HG03521 (cell line): ENCODE measurements at regions not wholly inside any gene's neighbourhood (a gene's known extent, or its start where the extent isn't known, plus 50 kb on each side); places are given as distances from the start of the nearest gene placed in this dataset.
A peak's percentile ranks its signal among the peaks of the same experiment; 100 is the strongest.

ENCODE experiments used
- ATAC-seq: cut with Tn5 transposase; IDR thresholded peaks from one replicate; pipeline ENCODE4 v1.9.1; 2021; ENCODE audit warnings: mild to moderate bottlenecking, moderate library complexity; ENCODE audit not compliant: unreplicated experiment

GRCh38 chr4:3364634-3365314 is 72.0 kb downstream of the RGS12 start:
- ATAC-seq: no peak

- no peak for ATAC-seq
Measured at GRCh38 chr4:3365326-3365725, 72.5 kb downstream of the RGS12 start.

GRCh38 chr4:3365871-3366842 is 73.3 kb downstream of the RGS12 start:
- no peak for ATAC-seq

- no peak for ATAC-seq
Measured at GRCh38 chr4:3366893-3367775, 74.3 kb downstream of the RGS12 start.

GRCh38 chr4:3367866-3368265 is 73.9 kb upstream of the HGFAC start:
- ATAC-seq: no peak

- ATAC-seq: no peak
Measured at GRCh38 chr4:3368334-3368733, 73.4 kb upstream of the HGFAC start.

- ATAC-seq: no peak
Measured at GRCh38 chr4:3368841-3369760, 72.7 kb upstream of the HGFAC start.

GRCh38 chr4:3369781-3370674 is 71.7 kb upstream of the HGFAC start:
- no peak for ATAC-seq

- no peak for ATAC-seq
Measured at GRCh38 chr4:3371033-3372001, 70.5 kb upstream of the HGFAC start.

- ATAC-seq: no peak
Measured at GRCh38 chr4:3372264-3372932, 69.4 kb upstream of the HGFAC start.

GRCh38 chr4:3372933-3373465 is 68.8 kb upstream of the HGFAC start:
- ATAC-seq: peak; percentile 55

- no peak for ATAC-seq
Measured at GRCh38 chr4:3373468-3373867, 68.3 kb upstream of the HGFAC start.

GRCh38 chr4:3374011-3374645 is 67.6 kb upstream of the HGFAC start:
- ATAC-seq: no peak

- no peak for ATAC-seq
Measured at GRCh38 chr4:3374667-3375066, 67.1 kb upstream of the HGFAC start.

GRCh38 chr4:3375688-3376087 is 66.1 kb upstream of the HGFAC start:
- no peak for ATAC-seq

GRCh38 chr4:3376266-3376665 is 65.5 kb upstream of the HGFAC start:
- no peak for ATAC-seq

- no peak for ATAC-seq
Measured at GRCh38 chr4:3377557-3377956, 64.2 kb upstream of the HGFAC start.
